Activated CD4-positive, alpha-beta T cell treated with anti-CD3 and anti-CD28 coated beads, Interleukin-2, amount 10 ng/mL, durations not matched to agents 24 days and 14 days (primary cell): ENCODE measurements at regions not wholly inside any gene's neighbourhood (a gene's known extent, or its start where the extent isn't known, plus 50 kb on each side); places are given as distances from the start of the nearest gene placed in this dataset.

Source experiments
- DNase-seq: peaks from one replicate; pipeline ENCODE4 v3.0.0; 2022
- H3K27ac Mint-ChIP-seq: one replicate; pipeline ENCODE4 v1.8.0; 2022; ENCODE audit warnings: mild to moderate bottlenecking, mixed read lengths
- H3K27me3 Mint-ChIP-seq: one replicate; pipeline ENCODE4 v1.8.0; 2022; ENCODE audit warnings: mixed read lengths
- H3K36me3 Mint-ChIP-seq: one replicate; pipeline ENCODE4 v1.8.0; 2022; ENCODE audit warnings: low read depth, mild to moderate bottlenecking, mixed read lengths
- H3K4me1 Mint-ChIP-seq: one replicate; pipeline ENCODE4 v1.8.0; 2021; ENCODE audit warnings: mixed read lengths
- H3K4me3 Mint-ChIP-seq: one replicate; pipeline ENCODE4 v1.8.0; 2022; ENCODE audit warnings: mild to moderate bottlenecking, moderate library complexity, mixed read lengths
- H3K9me3 Mint-ChIP-seq: one replicate; pipeline ENCODE4 v1.8.0; 2021; ENCODE audit warnings: mixed read lengths
- intact Hi-C: fragments of 100-400 bp; cut with micrococcal nuclease; formaldehyde crosslinking; loops from one replicate; pipeline ENCODE4 v1.15.1; 2023

DNA sequence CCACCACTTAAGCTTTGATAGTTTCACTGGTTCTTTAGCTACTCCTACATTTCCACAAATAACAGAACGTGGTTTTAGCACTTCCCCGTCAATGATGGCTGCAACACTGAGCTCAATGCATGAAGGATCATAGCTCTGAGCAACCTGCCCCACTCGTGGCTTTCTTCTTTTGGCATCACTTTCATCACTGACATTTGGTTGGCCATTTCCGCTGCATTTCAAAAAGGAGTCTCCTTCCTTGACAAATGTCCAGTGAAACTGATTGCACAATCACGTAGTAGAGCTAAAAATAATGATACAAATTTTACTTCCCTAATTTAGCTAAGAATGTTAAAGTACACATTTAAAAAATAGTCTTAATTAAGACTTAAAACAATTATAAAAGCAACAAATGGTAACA is 205.2 kb upstream of the HDAC4 start:
- Mint-ChIP-seq H3K36me3 (no peaks in the 10 kb centered on the region), H3K4me3 (no peak overlapping the region), H3K4me1 (peaks cover 2% of the 10 kb centered on the region), H3K27me3 (peaks cover 23% of the 10 kb centered on the region), H3K9me3 (no peaks in the 10 kb centered on the region), H3K27ac (no peak overlapping the region)
- intact Hi-C loops, result no loop called here
- DNase-seq, result no peak

- peaks cover 23% of the 10 kb centered on the region for H3K27me3 Mint-ChIP-seq
- H3K4me1 Mint-ChIP-seq, result peaks cover 2% of the 10 kb centered on the region
- no peaks in the 10 kb centered on the region for H3K36me3 Mint-ChIP-seq
- no peak overlapping the region for H3K27ac Mint-ChIP-seq
- no peak for DNase-seq
- no peak overlapping the region for H3K4me3 Mint-ChIP-seq
- H3K9me3 Mint-ChIP-seq, result no peaks in the 10 kb centered on the region
- intact Hi-C loops, result no loop called here
Measured at GRCh38 chr2:239605409-239605808, 204.6 kb upstream of the HDAC4 start.

DNA sequence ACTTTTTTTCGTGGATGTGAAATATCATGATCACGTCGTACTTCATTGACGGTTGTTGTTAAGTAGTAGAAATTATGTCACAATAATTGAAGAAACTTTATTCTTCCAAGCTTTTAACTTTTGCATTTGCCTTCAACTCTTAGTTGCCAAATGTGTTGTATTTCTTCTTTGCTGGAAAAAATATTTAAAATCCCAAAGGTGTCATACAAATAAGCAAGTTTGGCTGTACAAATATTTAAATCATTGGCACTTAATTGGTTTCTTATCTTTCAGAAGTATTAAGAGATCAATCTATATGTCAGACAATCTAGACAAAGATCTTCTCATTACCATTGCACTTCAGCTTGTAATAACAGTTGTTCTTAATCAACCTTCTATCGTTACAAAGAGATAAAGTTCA is 204.0 kb upstream of the HDAC4 start:
- Mint-ChIP-seq H3K9me3 (no peaks in the 10 kb centered on the region), H3K4me3 (no peak overlapping the region), H3K27me3 (peaks cover 23% of the 10 kb centered on the region), H3K27ac (no peak overlapping the region), H3K36me3 (no peaks in the 10 kb centered on the region), H3K4me1 (peaks cover 2% of the 10 kb centered on the region)
- DNase-seq, result no peak
- intact Hi-C loops, result no loop called here

DNA sequence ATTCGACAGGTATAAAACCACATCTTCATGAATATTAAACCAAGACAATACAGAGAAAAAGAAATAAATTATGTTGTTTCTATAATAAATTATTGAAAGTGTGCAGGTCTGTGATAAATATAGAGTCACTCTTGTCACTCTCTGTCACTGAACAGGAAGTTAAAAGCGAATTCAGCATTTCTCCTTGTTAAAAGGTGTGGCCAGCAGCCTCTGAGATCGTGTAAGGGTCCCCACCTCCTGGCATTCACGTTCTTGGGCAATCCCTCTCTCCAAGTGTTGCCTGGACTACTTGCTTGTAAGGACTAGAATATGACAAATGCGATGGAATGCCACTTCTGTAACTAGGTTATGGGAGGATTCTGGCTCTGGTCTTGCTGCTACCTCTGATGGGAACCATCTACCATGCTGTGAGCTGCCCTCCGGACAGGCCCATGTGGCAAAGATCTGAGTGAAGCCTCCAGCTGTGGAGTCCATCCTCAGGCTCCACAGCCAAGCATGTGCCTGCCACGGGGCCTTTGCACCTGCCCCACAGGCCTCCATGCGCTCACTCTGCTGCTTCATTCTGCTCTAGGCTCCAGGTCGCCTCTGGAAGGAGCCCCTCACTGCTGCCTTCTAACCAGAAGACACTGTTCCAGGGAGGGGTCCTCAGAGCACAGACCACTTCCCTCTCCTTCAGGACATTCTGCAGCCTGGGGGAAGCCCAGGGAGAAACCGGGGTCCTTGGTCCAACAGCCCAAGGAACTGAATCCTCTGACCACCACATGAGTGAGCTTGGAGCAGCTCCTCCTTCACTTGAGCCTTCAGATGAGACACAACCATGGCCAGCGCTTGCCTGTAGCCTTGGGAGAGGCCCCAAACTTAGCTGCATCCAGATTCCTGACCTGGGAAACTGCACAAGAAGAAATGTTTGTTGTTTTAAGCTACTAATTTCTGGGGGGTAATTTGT is 202.9 kb upstream of the HDAC4 start:
- Mint-ChIP-seq H3K4me1 (peaks cover 2% of the 10 kb centered on the region), H3K27me3 (peaks cover 23% of the 10 kb centered on the region), H3K36me3 (no peaks in the 10 kb centered on the region), H3K27ac (no peak overlapping the region), H3K4me3 (no peak overlapping the region), H3K9me3 (no peaks in the 10 kb centered on the region)
- DNase-seq, result no peak
- intact Hi-C loops, result no loop called here

DNA sequence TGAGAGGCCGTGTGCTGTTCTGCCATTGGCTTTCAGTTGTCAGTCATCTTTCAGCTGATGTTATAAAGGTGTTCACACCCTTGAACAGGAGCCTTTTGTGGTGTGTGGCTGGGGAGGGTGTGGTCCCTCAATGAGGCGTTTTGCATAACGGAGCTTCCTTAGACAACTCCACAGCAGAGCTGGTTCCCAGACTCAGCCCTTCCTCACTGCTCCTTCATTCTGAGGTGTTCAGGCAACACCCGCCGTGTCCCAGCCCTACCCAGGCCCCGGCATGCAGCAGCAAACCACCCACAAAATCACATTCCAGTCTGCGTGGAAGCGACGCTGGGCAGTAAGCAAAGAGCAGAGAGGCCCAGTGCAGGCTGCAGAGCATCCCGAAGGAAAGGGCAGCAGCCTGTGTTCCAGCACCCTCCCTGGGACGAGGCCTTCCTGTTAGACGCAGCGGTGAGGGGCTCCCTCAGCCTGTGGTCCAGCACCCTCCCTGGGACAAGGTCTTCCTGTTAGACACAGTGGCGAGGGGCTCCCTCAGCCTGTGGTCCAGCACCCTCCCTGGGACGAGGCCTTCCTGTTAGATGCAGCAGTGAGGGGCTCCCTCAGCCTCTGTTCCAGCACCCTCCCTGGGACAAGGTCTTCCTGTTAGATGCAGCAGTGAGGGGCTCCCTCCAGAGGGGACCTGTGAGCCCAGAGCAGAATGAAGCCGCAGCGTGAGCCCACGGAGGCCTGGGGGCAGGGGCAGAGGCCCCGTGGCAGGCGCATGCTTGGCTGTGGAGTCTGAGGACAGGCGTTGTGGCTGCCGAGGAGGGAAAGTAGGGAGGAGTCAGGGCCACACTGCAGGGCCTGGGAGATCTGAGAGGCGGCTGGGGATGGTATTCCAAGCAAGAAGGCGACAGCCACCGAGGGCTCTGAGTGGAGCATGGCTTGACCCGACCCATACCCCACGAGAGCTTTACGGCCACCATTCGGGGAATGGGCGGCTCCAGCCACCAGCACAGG is 201.8 kb upstream of the HDAC4 start:
- no peak overlapping the region for H3K4me3 Mint-ChIP-seq
- peaks cover 2% of the 10 kb centered on the region for H3K4me1 Mint-ChIP-seq
- H3K9me3 Mint-ChIP-seq, result no peaks in the 10 kb centered on the region
- no peak overlapping the region for H3K27ac Mint-ChIP-seq
- peak; percentile 64 for DNase-seq
- H3K27me3 Mint-ChIP-seq, result peaks cover 23% of the 10 kb centered on the region
- H3K36me3 Mint-ChIP-seq, result no peaks in the 10 kb centered on the region
- intact Hi-C loops, result no loop called here

- H3K36me3 Mint-ChIP-seq, result no peaks in the 10 kb centered on the region
- H3K27ac Mint-ChIP-seq, result no peak overlapping the region
- no peak for DNase-seq
- peaks cover 19% of the 10 kb centered on the region for H3K27me3 Mint-ChIP-seq
- peaks cover 2% of the 10 kb centered on the region for H3K4me1 Mint-ChIP-seq
- no peaks in the 10 kb centered on the region for H3K9me3 Mint-ChIP-seq
- intact Hi-C loops, result no loop called here
- no peak overlapping the region for H3K4me3 Mint-ChIP-seq
Measured at GRCh38 chr2:239601880-239602279, 201.1 kb upstream of the HDAC4 start.

- H3K4me1 Mint-ChIP-seq, result peaks cover 2% of the 10 kb centered on the region
- no peak for DNase-seq
- peaks cover 19% of the 10 kb centered on the region for H3K27me3 Mint-ChIP-seq
- intact Hi-C loops, result no loop called here
- H3K36me3 Mint-ChIP-seq, result no peaks in the 10 kb centered on the region
- no peaks in the 10 kb centered on the region for H3K9me3 Mint-ChIP-seq
- no peak overlapping the region for H3K27ac Mint-ChIP-seq
- H3K4me3 Mint-ChIP-seq, result no peak overlapping the region
Measured at GRCh38 chr2:239601201-239601851, 200.5 kb upstream of the HDAC4 start.

DNA sequence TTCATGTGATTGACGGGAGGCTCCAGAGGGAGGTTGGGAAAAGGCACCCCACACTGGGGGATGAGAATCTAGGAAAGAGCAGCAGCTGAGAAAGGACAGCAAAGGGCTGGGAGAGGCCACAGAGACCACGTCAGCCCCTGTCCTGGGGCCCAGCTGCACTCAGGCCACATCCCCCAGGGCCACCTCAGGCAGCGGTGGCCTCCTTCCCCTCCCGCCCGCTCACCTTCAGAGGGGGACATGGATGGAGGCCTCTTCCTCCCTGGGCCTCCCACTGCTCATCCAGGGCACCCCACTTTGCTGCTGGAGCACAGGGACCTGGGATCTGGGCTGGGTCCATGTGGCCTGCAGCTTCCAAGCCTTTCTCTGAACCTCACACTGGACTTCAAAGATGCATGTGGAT is 199.8 kb upstream of the HDAC4 start:
- H3K4me3 Mint-ChIP-seq, result no peak overlapping the region
- H3K9me3 Mint-ChIP-seq, result no peaks in the 10 kb centered on the region
- no peaks in the 10 kb centered on the region for H3K4me1 Mint-ChIP-seq
- H3K27ac Mint-ChIP-seq, result no peak overlapping the region
- peaks cover 16% of the 10 kb centered on the region for H3K27me3 Mint-ChIP-seq
- no peak for DNase-seq
- H3K36me3 Mint-ChIP-seq, result no peaks in the 10 kb centered on the region
- intact Hi-C loops, result no loop called here

DNA sequence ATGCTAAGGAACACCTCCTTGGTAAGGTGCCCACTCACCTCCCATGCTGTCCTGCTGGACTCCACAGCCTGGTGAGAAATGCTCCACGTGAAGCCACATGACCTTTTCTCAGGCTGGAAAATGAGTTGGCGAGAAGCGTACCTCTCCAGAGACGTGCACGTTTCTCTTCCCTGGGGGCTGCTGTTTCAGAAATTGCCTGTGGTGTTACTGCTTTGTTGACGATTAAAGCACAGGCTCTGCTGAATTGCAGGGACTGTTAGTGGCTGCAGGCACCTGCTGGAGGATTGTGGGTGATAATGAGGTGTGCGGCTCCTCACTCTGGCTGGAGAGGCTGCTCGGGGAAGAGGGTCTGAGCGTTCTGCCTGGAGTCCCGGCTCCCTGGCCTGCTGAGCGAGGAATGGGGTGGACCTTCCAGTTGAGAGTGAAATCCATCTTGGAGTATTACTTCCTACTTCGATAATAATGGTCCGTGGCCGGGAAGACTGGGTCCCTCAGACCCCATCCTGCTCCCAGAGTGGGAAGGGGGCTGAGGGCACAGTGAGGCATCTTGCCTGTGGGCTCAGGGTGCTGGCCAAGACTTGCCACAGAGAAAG is 199.3 kb upstream of the HDAC4 start:
- intact Hi-C loops, result no loop called here
- Mint-ChIP-seq H3K36me3 (no peaks in the 10 kb centered on the region), H3K4me3 (no peak overlapping the region), H3K4me1 (no peaks in the 10 kb centered on the region), H3K9me3 (no peaks in the 10 kb centered on the region), H3K27ac (no peak overlapping the region), H3K27me3 (peaks cover 11% of the 10 kb centered on the region)
- DNase-seq, result no peak

DNA sequence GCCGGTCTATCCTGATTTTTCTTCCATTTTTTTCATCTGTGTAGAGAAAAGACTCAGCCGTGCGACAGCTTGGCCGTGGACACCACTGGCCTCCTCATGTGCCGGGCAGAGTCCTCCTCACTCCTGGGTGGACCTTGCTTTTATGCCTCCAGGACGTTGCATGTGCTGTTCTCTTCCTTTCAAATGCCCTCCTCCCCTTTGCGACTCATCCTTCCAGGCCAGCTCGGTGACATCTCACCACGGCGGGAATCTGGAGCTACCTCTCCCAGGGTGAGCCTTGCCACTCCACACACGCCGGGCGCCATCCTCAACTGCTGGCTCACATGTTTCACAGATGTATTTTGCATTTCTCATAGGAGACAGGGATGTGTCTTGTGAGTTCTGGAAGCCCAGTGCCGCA is 198.5 kb upstream of the HDAC4 start:
- no peaks in the 10 kb centered on the region for H3K4me1 Mint-ChIP-seq
- H3K27me3 Mint-ChIP-seq, result peaks cover 5% of the 10 kb centered on the region
- H3K4me3 Mint-ChIP-seq, result no peak overlapping the region
- DNase-seq, result no peak
- H3K36me3 Mint-ChIP-seq, result no peaks in the 10 kb centered on the region
- intact Hi-C loops, result no loop called here
- H3K27ac Mint-ChIP-seq, result no peak overlapping the region
- no peaks in the 10 kb centered on the region for H3K9me3 Mint-ChIP-seq

DNA sequence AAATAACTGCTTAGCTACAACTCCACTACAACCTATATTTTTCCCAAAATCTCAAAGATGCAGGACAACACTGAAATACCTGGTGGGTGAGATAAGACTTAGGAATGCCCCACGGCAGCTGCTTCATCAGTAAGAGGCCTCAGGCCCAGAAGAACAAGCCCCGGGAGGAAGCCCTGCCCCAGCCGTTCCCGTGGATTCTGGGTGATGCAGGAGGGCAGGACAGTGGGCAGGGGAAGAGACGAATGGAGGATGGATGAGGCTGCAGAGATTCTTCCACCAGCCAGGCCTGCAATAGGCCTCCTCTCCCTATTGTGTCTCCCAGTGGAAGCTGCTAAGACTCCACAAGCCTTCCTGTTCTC is 197.9 kb upstream of the HDAC4 start:
- Mint-ChIP-seq H3K36me3 (no peaks in the 10 kb centered on the region), H3K27me3 (no peaks in the 10 kb centered on the region), H3K4me1 (no peaks in the 10 kb centered on the region), H3K27ac (no peak overlapping the region), H3K4me3 (no peak overlapping the region), H3K9me3 (no peaks in the 10 kb centered on the region)
- intact Hi-C loops, result no loop called here
- no peak for DNase-seq

DNA sequence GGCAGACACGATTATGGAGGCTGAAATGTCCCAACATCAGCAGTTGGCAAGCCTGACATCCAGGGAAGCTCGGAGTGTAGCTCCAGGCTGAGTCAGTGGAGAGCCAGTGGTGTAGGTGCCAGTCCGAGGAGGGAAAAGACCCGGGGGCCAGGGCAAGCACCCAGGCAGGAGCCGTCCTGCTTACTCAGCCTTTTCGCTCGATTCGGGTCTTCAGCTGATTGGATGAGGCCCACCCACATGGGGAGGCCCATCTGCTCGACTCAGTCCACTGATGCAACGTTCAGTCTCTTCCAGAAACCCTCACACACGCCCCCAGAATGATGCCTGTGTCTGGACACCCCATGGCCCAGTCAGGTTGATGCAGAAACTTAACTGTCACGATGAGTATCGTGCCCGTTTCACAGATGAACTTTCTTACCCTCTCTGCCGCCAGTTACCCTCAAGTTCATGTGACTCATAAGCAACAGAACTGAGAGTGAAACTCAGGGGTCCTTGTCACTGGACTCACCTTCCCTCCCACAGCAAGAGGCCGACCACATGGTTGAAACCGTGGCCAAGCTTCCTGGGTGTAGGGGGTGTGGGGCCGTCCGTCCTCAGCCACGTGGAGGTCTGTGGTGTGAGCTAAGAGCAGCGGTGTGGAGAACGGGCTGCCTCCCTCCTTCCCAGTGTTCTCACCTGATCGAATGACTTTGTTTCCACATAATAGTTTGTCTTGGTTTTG is 197.4 kb upstream of the HDAC4 start:
- H3K36me3 Mint-ChIP-seq, result no peaks in the 10 kb centered on the region
- intact Hi-C loops, result no loop called here
- peaks cover 4% of the 10 kb centered on the region for H3K9me3 Mint-ChIP-seq
- no peak for DNase-seq
- no peak overlapping the region for H3K27ac Mint-ChIP-seq
- H3K27me3 Mint-ChIP-seq, result no peaks in the 10 kb centered on the region
- no peak overlapping the region for H3K4me3 Mint-ChIP-seq
- H3K4me1 Mint-ChIP-seq, result no peaks in the 10 kb centered on the region

DNA sequence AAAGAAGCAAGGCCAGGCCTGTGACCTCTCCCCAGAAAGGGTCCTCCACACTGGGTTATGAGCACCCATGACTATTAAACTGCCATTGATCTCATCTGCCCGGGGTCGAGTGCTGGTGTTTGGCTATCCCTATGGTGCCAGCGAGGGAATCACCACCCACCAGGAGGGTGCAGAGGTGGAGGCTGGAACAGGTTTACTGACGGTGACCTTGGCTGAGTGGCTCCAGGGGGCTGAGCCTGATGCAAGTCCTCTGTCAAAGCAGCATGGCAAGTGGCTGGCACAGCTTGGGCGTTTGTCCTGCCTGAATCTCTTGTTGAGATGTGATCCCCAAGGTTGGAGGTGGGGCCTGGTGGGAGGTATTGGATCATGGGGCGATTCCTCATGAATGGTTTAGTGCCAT is 196.4 kb upstream of the HDAC4 start:
- intact Hi-C loops, result no loop called here
- Mint-ChIP-seq H3K27me3 (no peaks in the 10 kb centered on the region), H3K4me3 (no peak overlapping the region), H3K36me3 (no peaks in the 10 kb centered on the region), H3K9me3 (peaks cover 4% of the 10 kb centered on the region), H3K4me1 (no peaks in the 10 kb centered on the region), H3K27ac (no peak overlapping the region)
- no peak for DNase-seq
